GM12892 (cell line): ENCODE measurements at regions not wholly inside any gene's neighbourhood (a gene's known extent, or its start where the extent isn't known, plus 50 kb on each side); places are given as distances from the start of the nearest gene placed in this dataset.

Experiments
- POLR2A ChIP-seq: IDR thresholded peaks from 2 replicates; pipeline ENCODE4 v1.6.1; 2011; ENCODE audit warnings: low read depth, low read length, control low read depth
- POLR2AphosphoS5 ChIP-seq: IDR thresholded peaks from 2 replicates; pipeline ENCODE4 v1.6.1; 2011; ENCODE audit warnings: low read depth, low read length, control low read depth
- TAF1 ChIP-seq: IDR thresholded peaks from 2 replicates; pipeline ENCODE4 v1.6.1; 2011; ENCODE audit warnings: low read depth, mild to moderate bottlenecking, control low read depth, low read length, borderline replicate concordance

GRCh38 chr4:137738375-137738990 lies 206.2 kb upstream of the PCDH18 start:
- TF ChIP-seq TAF1 (no peak), POLR2A (no peak), POLR2AphosphoS5 (no peak)
